ENCODE measurements at regions not wholly inside any gene's neighbourhood (a gene's known extent, or its start where the extent isn't known, plus 50 kb on each side); places are given as distances from the start of the nearest gene placed in this dataset.

DNA sequence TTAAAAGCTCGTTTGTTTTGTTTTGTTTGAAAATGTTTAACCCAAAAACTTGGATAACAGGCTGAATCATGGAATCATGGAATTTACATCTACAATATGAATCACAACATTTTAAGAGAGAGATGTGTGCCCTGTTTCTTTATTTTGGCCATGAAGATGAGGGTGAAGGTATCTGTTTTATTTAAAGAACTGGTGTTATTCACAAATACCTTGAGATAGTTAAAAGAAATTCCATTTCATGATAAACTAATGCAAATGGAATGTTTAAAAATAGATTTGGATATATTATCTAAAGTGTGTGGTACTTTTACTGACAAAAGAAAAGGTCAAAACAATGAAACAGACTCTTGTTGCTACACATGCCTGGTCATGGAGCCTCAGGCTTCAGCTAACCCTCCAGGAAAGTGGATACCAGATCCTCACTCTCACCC, 486.0 kb upstream of the CFAP20DC start:
- TF ChIP-seq, protein P1, sequence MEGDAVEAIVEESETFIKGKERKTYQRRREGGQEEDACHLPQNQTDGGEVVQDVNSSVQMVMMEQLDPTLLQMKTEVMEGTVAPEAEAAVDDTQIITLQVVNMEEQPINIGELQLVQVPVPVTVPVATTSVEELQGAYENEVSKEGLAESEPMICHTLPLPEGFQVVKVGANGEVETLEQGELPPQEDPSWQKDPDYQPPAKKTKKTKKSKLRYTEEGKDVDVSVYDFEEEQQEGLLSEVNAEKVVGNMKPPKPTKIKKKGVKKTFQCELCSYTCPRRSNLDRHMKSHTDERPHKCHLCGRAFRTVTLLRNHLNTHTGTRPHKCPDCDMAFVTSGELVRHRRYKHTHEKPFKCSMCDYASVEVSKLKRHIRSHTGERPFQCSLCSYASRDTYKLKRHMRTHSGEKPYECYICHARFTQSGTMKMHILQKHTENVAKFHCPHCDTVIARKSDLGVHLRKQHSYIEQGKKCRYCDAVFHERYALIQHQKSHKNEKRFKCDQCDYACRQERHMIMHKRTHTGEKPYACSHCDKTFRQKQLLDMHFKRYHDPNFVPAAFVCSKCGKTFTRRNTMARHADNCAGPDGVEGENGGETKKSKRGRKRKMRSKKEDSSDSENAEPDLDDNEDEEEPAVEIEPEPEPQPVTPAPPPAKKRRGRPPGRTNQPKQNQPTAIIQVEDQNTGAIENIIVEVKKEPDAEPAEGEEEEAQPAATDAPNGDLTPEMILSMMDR (conservative IDR thresholded peaks at IDR 0.05): no peak
- TF ChIP-seq EZH2 (IDR thresholded peaks at IDR 0.05; ENCODE audit: low read depth): no peak
- H3K27me3 ChIP-seq (ENCODE audit: insufficient read depth, low read depth): no peaks in the 10 kb centered on the region
- no peak overlapping the region for H3K4me2 ChIP-seq
- POLR2A ChIA-PET (ENCODE audit: unreplicated experiment): interaction anchor here (0.6 kb wide), 1 partner anchor 11 kb away, joined by 6 read pairs; no protein-coding TSS in a partner anchor
- H2AFZ ChIP-seq: no peak overlapping the region
- no peaks in the 10 kb centered on the region for H3K36me3 ChIP-seq (ENCODE audit: low read depth)
- H3K27ac ChIP-seq: no peak overlapping the region
- BruUV-seq (replicated peaks): no TSS peak
- intact Hi-C loops (cut with micrococcal nuclease; ENCODE audit: unreplicated experiment): no loop called here
- no peaks in the 10 kb centered on the region for H3K79me2 ChIP-seq (ENCODE audit: low read depth)
- CTCF ChIA-PET: no interaction called here
- H3K4me1 ChIP-seq (replicated peaks; ENCODE audit: insufficient read depth): no peaks in the 10 kb centered on the region
- H3F3A ChIP-seq (ENCODE audit: insufficient read depth, low read depth): no peaks in the 10 kb centered on the region
- H4K20me1 ChIP-seq (ENCODE audit: insufficient read depth): no peaks in the 10 kb centered on the region
- H3K9me2 ChIP-seq (ENCODE audit: insufficient read depth): 0 out of 2 replicates have a peak, but pooled peaks cover 7% of the 10 kb centered on the region
- H3K9me3 ChIP-seq (ENCODE audit: insufficient read depth, low read depth): no peaks in the 10 kb centered on the region
- no peak overlapping the region for H3K4me3 ChIP-seq
- DNase-seq: no peak

DNA sequence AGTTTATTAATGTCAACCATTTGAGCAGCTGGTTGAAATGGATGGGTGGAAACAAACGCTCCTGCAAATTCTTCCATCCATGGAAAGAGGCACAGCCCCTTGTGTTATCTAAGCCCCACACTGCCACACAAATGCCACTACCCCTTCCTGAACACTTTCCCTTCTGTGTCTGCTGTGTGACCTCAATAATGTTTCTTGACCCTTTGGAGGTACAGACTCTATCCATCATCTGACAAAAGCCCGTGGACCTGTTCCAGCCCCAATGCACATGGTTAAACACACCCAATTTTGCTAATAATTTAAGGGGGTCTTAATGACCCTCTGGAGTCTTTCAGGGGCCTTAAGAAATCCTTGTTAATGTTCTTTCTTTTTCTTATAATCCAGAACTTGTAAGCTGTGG, 482.2 kb upstream of the CFAP20DC start:
- POLR2A ChIA-PET (ENCODE audit: unreplicated experiment): no interaction called here
- BruUV-seq (replicated peaks): no TSS peak
- Histone ChIP-seq H3K9me2 (ENCODE audit: insufficient read depth) (0 out of 2 replicates have a peak, but pooled peaks cover 7% of the 10 kb centered on the region), H3K4me3 (no peak overlapping the region), H3K27ac (no peak overlapping the region), H3F3A (ENCODE audit: insufficient read depth, low read depth) (no peaks in the 10 kb centered on the region), H3K27me3 (ENCODE audit: insufficient read depth, low read depth) (no peaks in the 10 kb centered on the region), H3K79me2 (ENCODE audit: low read depth) (no peaks in the 10 kb centered on the region), H3K4me1 (replicated peaks; ENCODE audit: insufficient read depth) (no peaks in the 10 kb centered on the region), H3K4me2 (no peak overlapping the region), H3K9me3 (ENCODE audit: insufficient read depth, low read depth) (no peaks in the 10 kb centered on the region), H4K20me1 (ENCODE audit: insufficient read depth) (no peaks in the 10 kb centered on the region), H2AFZ (no peak overlapping the region), H3K36me3 (ENCODE audit: low read depth) (no peaks in the 10 kb centered on the region)
- DNase-seq: no peak
- TF ChIP-seq EZH2 (IDR thresholded peaks at IDR 0.05; ENCODE audit: low read depth): no peak
- TF ChIP-seq, protein P1 (conservative IDR thresholded peaks at IDR 0.05): no peak
- CTCF ChIA-PET: no interaction called here
- intact Hi-C loops (cut with micrococcal nuclease; ENCODE audit: unreplicated experiment): no loop called here

DNA sequence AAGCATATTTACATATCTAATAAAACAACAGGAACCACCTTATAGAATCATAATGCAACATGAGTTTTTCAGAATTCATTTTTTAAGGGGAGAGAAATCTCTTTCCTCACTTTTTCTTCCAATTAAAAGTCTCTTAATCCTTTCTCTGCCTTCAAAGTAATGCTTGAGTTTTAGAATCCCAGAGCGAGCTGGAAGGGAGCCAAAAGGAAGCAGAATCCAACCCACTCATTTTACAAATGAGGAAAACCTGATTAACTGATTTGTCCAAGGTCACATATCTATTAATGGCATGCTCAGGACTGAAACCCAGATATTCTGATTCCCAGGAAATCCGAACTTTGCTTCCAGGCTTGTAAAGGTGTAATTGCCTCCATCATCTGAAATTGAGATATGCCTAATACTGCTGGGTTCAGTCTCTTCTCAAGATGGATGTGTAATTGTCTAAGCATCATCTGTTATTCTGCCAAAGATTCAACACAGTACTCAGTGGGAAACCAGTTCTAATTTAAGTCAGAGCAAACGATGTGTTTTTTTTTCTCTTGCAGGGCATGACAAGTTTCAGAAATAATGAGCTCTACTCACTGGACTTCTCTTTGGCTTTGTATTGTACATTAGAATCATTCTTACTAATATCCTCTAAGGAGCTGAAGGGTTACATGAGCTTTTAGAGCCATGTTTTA, 481.4 kb upstream of the CFAP20DC start:
- H3K4me1 ChIP-seq (replicated peaks; ENCODE audit: insufficient read depth): no peaks in the 10 kb centered on the region
- ChIA-PET CTCF (interaction anchor here (0.6 kb wide), 1 partner anchor 218 kb away, joined by 3 read pairs; no protein-coding TSS in a partner anchor), POLR2A (ENCODE audit: unreplicated experiment) (no interaction called here)
- H3K4me3 ChIP-seq: no peak overlapping the region
- H3K27ac ChIP-seq: no peak overlapping the region
- no peaks in the 10 kb centered on the region for H4K20me1 ChIP-seq (ENCODE audit: insufficient read depth)
- intact Hi-C loops (cut with micrococcal nuclease; ENCODE audit: unreplicated experiment): no loop called here
- no peak overlapping the region for H2AFZ ChIP-seq
- no TSS peak for BruUV-seq (replicated peaks)
- no peak for DNase-seq
- H3K9me3 ChIP-seq (ENCODE audit: insufficient read depth, low read depth): no peaks in the 10 kb centered on the region
- 0 out of 2 replicates have a peak, but pooled peaks cover 6% of the 10 kb centered on the region for H3K9me2 ChIP-seq (ENCODE audit: insufficient read depth)
- no peaks in the 10 kb centered on the region for H3K79me2 ChIP-seq (ENCODE audit: low read depth)
- no peaks in the 10 kb centered on the region for H3K27me3 ChIP-seq (ENCODE audit: insufficient read depth, low read depth)
- H3K4me2 ChIP-seq: no peak overlapping the region
- TF ChIP-seq, protein P1 (conservative IDR thresholded peaks at IDR 0.05): no peak
- no peak for TF ChIP-seq EZH2 (IDR thresholded peaks at IDR 0.05; ENCODE audit: low read depth)
- no peaks in the 10 kb centered on the region for H3F3A ChIP-seq (ENCODE audit: insufficient read depth, low read depth)
- H3K36me3 ChIP-seq (ENCODE audit: low read depth): no peaks in the 10 kb centered on the region

Measured in PC-9 (cell line).